ENCODE measurements at regions not wholly inside any gene's neighbourhood (a gene's known extent, or its start where the extent isn't known, plus 50 kb on each side); places are given as distances from the start of the nearest gene placed in this dataset.

DNA sequence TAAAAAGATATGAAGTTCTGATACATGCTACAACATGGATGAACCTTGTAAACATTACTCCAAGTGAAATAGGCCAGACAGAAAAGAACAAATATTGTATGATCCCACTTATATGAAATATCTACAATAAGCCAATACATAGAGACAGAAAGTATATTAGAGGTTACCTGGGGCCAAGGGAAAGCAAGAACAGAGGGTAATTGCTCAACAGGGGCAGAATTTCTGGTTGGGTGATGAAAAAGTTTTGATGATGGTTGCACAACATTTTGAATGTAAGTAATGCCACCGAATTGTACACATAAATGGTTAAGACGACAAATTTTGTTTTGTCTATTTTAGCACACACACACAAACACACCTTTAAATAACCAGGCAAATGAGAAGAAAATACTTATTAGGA is 268.4 kb downstream of the FOXO1 start:
- TF ChIP-seq POLR2A (IDR thresholded peaks at IDR 0.05) (no peak), EP300 (IDR thresholded peaks at IDR 0.05) (no peak), POLR2AphosphoS5 (IDR thresholded peaks at IDR 0.05) (no peak)
- TF ChIP-seq, protein P1, sequence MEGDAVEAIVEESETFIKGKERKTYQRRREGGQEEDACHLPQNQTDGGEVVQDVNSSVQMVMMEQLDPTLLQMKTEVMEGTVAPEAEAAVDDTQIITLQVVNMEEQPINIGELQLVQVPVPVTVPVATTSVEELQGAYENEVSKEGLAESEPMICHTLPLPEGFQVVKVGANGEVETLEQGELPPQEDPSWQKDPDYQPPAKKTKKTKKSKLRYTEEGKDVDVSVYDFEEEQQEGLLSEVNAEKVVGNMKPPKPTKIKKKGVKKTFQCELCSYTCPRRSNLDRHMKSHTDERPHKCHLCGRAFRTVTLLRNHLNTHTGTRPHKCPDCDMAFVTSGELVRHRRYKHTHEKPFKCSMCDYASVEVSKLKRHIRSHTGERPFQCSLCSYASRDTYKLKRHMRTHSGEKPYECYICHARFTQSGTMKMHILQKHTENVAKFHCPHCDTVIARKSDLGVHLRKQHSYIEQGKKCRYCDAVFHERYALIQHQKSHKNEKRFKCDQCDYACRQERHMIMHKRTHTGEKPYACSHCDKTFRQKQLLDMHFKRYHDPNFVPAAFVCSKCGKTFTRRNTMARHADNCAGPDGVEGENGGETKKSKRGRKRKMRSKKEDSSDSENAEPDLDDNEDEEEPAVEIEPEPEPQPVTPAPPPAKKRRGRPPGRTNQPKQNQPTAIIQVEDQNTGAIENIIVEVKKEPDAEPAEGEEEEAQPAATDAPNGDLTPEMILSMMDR (IDR thresholded peaks at IDR 0.05) = no peak
- 86 to 97% (median 90%) methylated on average over 2 of the region's 2 CpGs for WGBS, 5 donors
- H3K4me3 ChIP-seq = no peak overlapping the region
- DNase-seq = no peak
- no peaks in the 10 kb centered on the region for H3K27me3 ChIP-seq
- H3K4me1 ChIP-seq = peaks cover 13 to 19% (median 16%) of the 10 kb centered on the region in 4 donors
- H3K27ac ChIP-seq = no peak overlapping the region
- H3K9me3 ChIP-seq = no peaks in the 10 kb centered on the region
- intact Hi-C loops (cut with DNase I; ENCODE audit: low total_unique reads) = no loop called here
- H3K36me3 ChIP-seq = no peaks in the 10 kb centered on the region

DNA sequence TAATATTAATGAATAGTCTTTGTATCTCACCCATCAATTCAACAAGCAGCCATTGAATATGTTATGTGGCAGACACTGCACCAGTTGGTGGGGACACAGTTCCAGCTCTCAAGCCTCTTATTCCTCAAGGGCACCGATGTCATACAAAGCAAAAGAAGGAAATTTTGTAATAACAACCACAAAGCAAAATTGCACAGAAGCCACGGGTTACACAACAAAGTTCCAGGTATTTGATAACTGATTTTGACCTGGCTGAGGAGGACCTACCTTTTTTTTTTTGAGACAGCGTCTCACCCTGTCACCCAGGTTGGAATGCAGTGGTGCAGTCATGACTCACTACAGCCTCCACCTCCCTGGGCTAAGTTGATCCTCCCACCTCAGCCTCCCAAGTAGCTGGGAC is 266.7 kb downstream of the FOXO1 start:
- DNase-seq = no peak
- Histone ChIP-seq H3K36me3 (no peaks in the 10 kb centered on the region), H3K27me3 (no peaks in the 10 kb centered on the region), H3K9me3 (no peaks in the 10 kb centered on the region), H3K4me1 (peaks cover 15 to 28% (median 22%) of the 10 kb centered on the region in 4 donors), H3K4me3 (no peak overlapping the region), H3K27ac (no peak overlapping the region)
- 71 to 92% (median 86%) methylated on average over 3 of the region's 3 CpGs for WGBS, 5 donors
- intact Hi-C loops (cut with DNase I; ENCODE audit: low total_unique reads) = no loop called here
- TF ChIP-seq POLR2A (IDR thresholded peaks at IDR 0.05) (no peak), EP300 (IDR thresholded peaks at IDR 0.05) (no peak), POLR2AphosphoS5 (IDR thresholded peaks at IDR 0.05) (no peak)
- TF ChIP-seq, protein P1 (IDR thresholded peaks at IDR 0.05) = no peak

DNA sequence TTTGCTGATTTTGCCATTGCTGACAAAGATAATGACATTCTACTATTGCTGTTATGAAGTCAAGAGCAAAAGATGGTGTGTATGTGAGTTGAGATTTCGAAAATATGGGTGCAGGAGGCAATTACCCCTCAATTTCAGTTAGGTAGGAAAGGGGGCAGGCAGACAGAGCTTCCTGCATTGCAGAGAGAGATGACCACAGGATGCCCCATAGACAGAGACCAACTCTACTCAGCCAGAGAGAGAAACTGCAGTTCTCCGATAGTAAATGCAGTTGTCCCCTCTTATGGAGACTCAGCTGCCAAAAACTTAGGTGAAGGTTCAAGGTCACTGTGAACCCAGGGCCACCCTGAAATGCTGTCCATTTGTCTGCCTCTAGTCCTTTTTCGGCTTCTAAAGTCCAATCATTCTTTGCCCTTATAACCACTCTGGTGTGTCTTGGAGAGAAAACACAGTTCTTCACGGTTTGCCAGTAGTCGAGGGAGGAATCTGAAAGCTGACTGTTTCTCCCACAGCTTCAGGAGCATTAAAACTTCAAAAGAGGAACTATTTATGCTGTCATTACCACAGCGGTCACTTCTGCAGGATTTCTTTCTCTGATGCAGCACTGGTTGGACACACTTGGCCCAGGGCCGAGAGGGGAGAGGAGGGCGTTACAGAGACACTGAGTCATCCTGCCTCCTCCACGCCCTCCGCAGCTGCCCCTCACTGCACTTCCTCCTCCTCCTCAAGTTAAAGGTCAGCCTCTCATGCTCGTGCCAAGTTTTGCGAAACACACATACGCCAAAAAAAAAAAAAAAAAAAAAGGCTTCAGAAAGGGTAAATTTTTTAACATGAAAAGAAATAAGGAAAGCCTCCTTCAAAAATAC is 264.3 kb downstream of the FOXO1 start:
- H3K27ac ChIP-seq = peak overlapping the region in 4 of 5 donors; percentile 67 to 75 (median 69)
- WGBS, 5 donors = 15 to 25% (median 22%) methylated on average over 13 of the region's 13 CpGs
- intact Hi-C loops (cut with DNase I; ENCODE audit: low total_unique reads) = no loop called here
- H3K36me3 ChIP-seq = no peaks in the 10 kb centered on the region
- peak; percentile 85 to 93 for DNase-seq
- H3K27me3 ChIP-seq = no peaks in the 10 kb centered on the region
- TF ChIP-seq EP300 (IDR thresholded peaks at IDR 0.05) (no peak), POLR2AphosphoS5 (IDR thresholded peaks at IDR 0.05) (peak; percentile 56 to 93 (median 76))
- TF ChIP-seq, protein P1 (IDR thresholded peaks at IDR 0.05) = no peak
- peak overlapping the region in 1 of 4 donors; percentile 4 for H3K4me3 ChIP-seq
- peaks cover 15 to 28% (median 22%) of the 10 kb centered on the region in 4 donors for H3K4me1 ChIP-seq
- no peaks in the 10 kb centered on the region for H3K9me3 ChIP-seq

DNA sequence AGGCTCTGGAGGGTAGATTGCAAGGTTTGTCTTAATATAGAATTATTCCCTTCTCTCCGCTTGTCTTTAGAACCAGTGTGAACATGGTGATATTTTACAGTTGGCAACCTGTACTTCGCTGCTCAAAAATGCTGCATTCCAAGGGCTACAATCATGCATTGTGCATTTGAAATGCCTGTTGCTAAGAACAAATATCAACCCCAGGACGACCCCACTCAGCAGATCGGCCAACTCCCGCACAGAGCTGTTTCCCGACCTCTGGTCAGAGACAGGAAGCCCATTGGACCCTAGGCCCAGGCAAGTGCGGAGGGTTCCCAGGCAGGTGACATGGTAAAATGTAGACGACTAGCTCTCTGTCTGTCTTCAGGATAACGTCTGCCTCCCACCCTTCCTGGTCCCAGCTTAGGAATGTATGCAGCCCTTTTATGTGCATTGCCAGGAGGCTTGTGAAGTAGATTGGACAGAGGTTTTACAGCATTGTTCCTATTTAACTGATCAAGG is 263.5 kb downstream of the FOXO1 start:
- intact Hi-C loops (cut with DNase I; ENCODE audit: low total_unique reads) = no loop called here
- DNase-seq = peak in 1 of 2 donors; percentile 64

More for the DNA sequence above, 263.5 kb downstream of the FOXO1 start:
- H3K36me3 ChIP-seq = no peaks in the 10 kb centered on the region
- no peaks in the 10 kb centered on the region for H3K9me3 ChIP-seq
- TF ChIP-seq, protein P1 (IDR thresholded peaks at IDR 0.05) = no peak
- TF ChIP-seq POLR2A (IDR thresholded peaks at IDR 0.05) (no peak), POLR2AphosphoS5 (IDR thresholded peaks at IDR 0.05) (no peak), EP300 (IDR thresholded peaks at IDR 0.05) (no peak)
- H3K4me3 ChIP-seq = no peak overlapping the region
- H3K27me3 ChIP-seq = no peaks in the 10 kb centered on the region
- peak overlapping the region in 4 of 5 donors; percentile 9 to 74 (median 62) for H3K27ac ChIP-seq
- H3K4me1 ChIP-seq = peaks cover 15 to 28% (median 22%) of the 10 kb centered on the region in 4 donors
- WGBS, 5 donors = 50 to 67% (median 58%) methylated on average over 9 of the region's 9 CpGs
